ENCODE measurements at regions not wholly inside any gene's neighbourhood (a gene's known extent, or its start where the extent isn't known, plus 50 kb on each side); places are given as distances from the start of the nearest gene placed in this dataset.

GRCh38 chr20:59537991-59538390 lies 66.3 kb upstream of the PHACTR3 start:
- H3K79me2 ChIP-seq (ENCODE audit: control insufficient read depth in 1 of 2, insufficient read depth in 2 of 2, low read length in 2 of 2): no peaks in the 10 kb centered on the region
- FAIRE-seq (no peak), DNase-seq (ENCODE audit: low read depth in 1 of 2, low spot score in 2 of 2) (no peak)
- ChIA-PET POLR2A (ENCODE audit: partially characterized antibody) (no interaction called here), CTCF (ENCODE audit: partially characterized antibody) (no interaction called here)
- H3K23me2 ChIP-seq (ENCODE audit: low read depth, low read length): no peaks in the 10 kb centered on the region
- no peaks in the 10 kb centered on the region for H3K36me3 ChIP-seq (ENCODE audit: control insufficient read depth in 2 of 4, insufficient read depth in 4 of 4, low read length in 3 of 4)
- H3K9me3 ChIP-seq (ENCODE audit: insufficient read depth in 2 of 2, low read depth in 1 of 2, low read length in 1 of 2): peaks cover 19 to 25% of the 10 kb centered on the region in 2 experiments
- H3K4me2 ChIP-seq (ENCODE audit: insufficient read depth in 1 of 2, low read depth in 2 of 2, low read length in 2 of 2): no peak overlapping the region
- H3K18ac ChIP-seq (ENCODE audit: extremely low read depth, low read length): no peak overlapping the region
- H3K23ac ChIP-seq (ENCODE audit: insufficient read length): no peak overlapping the region
- no peak overlapping the region for H3K4ac ChIP-seq (replicated peaks; ENCODE audit: insufficient read length, low read depth, low read length)
- TF ChIP-seq YY1 (IDR thresholded peaks at IDR 0.05; ENCODE audit: low read depth, low read length) (no peak), SUZ12 (IDR thresholded peaks at IDR 0.05; ENCODE audit: low read length) (no peak), JUND (IDR thresholded peaks at IDR 0.05; ENCODE audit: low read length) (no peak), CEBPB (IDR thresholded peaks at IDR 0.05; ENCODE audit: low read depth, low read length) (no peak), POU5F1 (IDR thresholded peaks at IDR 0.05; ENCODE audit: low read depth, low read length) (no peak), CREB1 (IDR thresholded peaks at IDR 0.05) (no peak), ZNF274 (IDR thresholded peaks at IDR 0.05; ENCODE audit: borderline replicate concordance, extremely low read depth, low read length) (no peak)
- H3K4me3 ChIP-seq (ENCODE audit: extremely low read depth in 1 of 4, insufficient read depth in 2 of 4, low read depth in 3 of 4, low read length in 4 of 4): no peak overlapping the region
- no peak overlapping the region for H3K9ac ChIP-seq (replicated peaks in 1 of 4; ENCODE audit: extremely low read depth in 1 of 4, low read depth in 3 of 4, low read length in 3 of 4)
- no peak overlapping the region for H2BK120ac ChIP-seq (replicated peaks; ENCODE audit: low read depth, low read length)
- H2BK15ac ChIP-seq (ENCODE audit: low read length): no peak overlapping the region
- no peaks in the 10 kb centered on the region for H3K4me1 ChIP-seq (replicated peaks in 1 of 4; ENCODE audit: control insufficient read depth in 3 of 4, insufficient read depth in 4 of 4, low read length in 3 of 4)
- H4K8ac ChIP-seq (ENCODE audit: extremely low read depth, insufficient read depth, low read length): no peak overlapping the region
- H2BK5ac ChIP-seq (ENCODE audit: low read depth, low read length): no peak overlapping the region
- H2BK12ac ChIP-seq (ENCODE audit: low read depth, low read length): no peak overlapping the region
- no peak overlapping the region for H4K5ac ChIP-seq (ENCODE audit: insufficient read length, low read depth, low read length)
- no peak overlapping the region for H2AK5ac ChIP-seq (ENCODE audit: low read depth, low read length)
- H3K27ac ChIP-seq (ENCODE audit: low read depth, low read length): no peak overlapping the region
- WGBS, 2 experiments (ENCODE audit: extremely low coverage in 1 of 2, insufficient coverage in 1 of 2, insufficient read length in 1 of 2, insufficient replicate concordance in 2 of 2, low coverage in 1 of 2, low lambda C conversion rate in 2 of 2, missing lambda C conversion rate in 1 of 2): 89% methylated on average over 2 of the region's 2 CpGs; no CpG with 5 or more reads in 1 of the 2 experiments
- no peaks in the 10 kb centered on the region for H4K20me1 ChIP-seq (replicated peaks in 1 of 2; ENCODE audit: control insufficient read depth in 1 of 2, insufficient read depth in 2 of 2, low read length in 2 of 2)
- no peak overlapping the region for H3K56ac ChIP-seq (replicated peaks; ENCODE audit: insufficient read length, low read depth, low read length)
- H3K14ac ChIP-seq (ENCODE audit: insufficient read length): no peak overlapping the region
- no peaks in the 10 kb centered on the region for H3K79me1 ChIP-seq (ENCODE audit: low read depth, low read length)
- no peak overlapping the region for H2BK20ac ChIP-seq (ENCODE audit: low read length)
- no peak overlapping the region for H4K91ac ChIP-seq (replicated peaks; ENCODE audit: insufficient read length, low read length)
- no peaks in the 10 kb centered on the region for H3K27me3 ChIP-seq (replicated peaks in 1 of 4; ENCODE audit: control insufficient read depth in 3 of 4, extremely low read depth in 1 of 4, insufficient read depth in 3 of 4, low read length in 3 of 4)
- H2AFZ ChIP-seq (ENCODE audit: low read length): no peak overlapping the region
